ENCODE measurements at regions not wholly inside any gene's neighbourhood (a gene's known extent, or its start where the extent isn't known, plus 50 kb on each side); places are given as distances from the start of the nearest gene placed in this dataset.

DNA sequence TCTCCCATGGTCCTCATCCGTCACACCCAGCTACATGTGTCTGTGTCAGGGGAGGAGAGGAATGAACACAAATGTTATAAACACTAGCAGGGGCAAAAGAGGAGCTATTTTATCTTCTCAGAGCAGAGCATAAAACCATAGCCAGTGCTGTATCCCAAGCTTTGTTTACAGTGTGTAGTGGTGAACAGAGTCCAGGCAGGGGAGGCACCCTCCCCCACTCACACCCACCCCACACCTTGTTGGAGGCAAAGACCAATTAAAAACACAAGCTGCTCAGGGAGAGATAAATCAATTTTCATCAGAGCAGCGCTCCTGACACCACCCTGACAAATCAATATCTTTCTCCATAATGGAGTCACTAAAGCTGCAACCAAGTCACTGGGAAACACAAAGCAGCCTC, 132.6 kb upstream of the CCL2 start:
- TF ChIP-seq CTCF (conservative IDR thresholded peaks at IDR 0.05; ENCODE audit: low read length) = no peak
- no peak for TF ChIP-seq EZH2phosphoT487 (IDR thresholded peaks at IDR 0.05; ENCODE audit: borderline replicate concordance)

All from Loucy (cell line).